Left kidney (tissue), 1 donor: ENCODE measurements at regions not wholly inside any gene's neighbourhood (a gene's known extent, or its start where the extent isn't known, plus 50 kb on each side); places are given as distances from the start of the nearest gene placed in this dataset.

Source experiments
- DNase-seq: peaks from one replicate; pipeline ENCODE4 v3.0.0-alpha.2; 2013

DNA sequence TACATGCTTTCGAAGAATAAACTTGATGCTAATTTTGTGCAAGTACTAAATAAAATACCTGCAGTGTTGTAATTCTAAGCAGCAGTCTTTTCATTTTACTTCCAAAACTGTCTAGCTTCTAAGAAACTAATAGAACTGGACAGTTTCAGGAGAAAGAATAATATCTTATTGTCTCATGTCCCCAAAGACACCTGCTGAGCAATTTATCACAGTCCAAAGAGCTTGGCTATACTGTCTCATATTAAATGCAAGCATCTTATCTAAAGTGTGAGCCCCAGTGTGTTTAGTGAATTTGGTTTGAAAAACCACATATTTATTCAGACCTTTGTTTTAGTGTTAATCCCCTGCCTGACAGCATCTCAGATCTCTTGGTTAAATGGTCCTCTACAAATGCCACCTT is 374.3 kb downstream of the TMX3 start:
- DNase-seq = no peak

DNA sequence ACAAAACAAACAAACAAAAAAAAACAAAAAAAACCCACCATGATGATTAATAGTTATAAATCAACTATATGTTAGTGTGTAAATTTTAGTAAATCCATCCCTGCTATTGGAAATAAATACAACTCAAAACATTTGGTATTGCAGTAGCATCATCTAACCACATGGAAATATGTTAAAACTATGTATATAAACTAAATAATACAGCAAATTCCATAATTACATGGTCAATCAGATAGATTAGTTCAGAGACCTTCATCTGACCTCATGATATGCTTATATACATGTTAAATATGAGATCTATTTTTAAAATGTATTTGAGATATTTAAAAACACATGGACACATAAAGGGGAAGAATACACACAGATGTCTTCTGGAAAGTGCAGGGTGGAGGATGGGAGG is 384.2 kb downstream of the TMX3 start:
- no peak for DNase-seq

DNA sequence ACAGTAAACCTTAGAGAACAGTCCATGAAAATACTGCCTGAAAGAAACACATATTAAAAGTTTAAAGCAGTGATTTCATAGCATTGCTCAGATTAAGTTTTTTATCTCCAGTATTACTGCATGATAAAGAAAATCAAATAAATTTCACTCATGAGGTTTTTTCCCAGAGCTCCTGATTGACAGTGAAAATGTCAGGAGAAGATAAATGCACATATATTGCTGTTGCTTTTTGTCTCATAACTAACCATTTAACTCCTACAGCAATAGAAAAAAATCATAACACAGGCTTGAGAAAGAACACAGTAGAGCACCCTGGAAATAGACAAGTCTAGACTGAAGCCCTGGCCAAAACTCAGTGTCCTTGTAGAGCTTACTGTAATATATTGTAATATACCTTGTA is 391.0 kb downstream of the TMX3 start:
- DNase-seq = no peak

DNA sequence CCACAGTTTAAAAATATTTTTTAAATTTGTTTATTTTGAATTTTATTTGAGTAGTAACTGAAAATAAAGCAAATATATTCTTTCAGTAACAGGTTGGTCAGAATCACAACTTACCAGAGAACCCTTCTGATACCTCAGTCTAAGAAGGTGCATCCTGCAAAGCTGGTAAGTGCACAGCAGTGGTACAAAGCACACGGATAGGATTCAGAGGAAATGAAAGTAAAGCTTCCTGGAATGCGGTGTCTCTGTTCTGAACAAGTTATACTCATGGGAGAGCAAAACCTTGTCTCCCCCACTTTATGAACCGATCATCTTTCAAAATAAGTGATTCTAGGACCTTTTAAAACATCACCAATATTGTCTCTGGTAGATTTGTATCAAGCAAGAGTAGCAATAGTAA is 398.3 kb downstream of the TMX3 start:
- no peak for DNase-seq

DNA sequence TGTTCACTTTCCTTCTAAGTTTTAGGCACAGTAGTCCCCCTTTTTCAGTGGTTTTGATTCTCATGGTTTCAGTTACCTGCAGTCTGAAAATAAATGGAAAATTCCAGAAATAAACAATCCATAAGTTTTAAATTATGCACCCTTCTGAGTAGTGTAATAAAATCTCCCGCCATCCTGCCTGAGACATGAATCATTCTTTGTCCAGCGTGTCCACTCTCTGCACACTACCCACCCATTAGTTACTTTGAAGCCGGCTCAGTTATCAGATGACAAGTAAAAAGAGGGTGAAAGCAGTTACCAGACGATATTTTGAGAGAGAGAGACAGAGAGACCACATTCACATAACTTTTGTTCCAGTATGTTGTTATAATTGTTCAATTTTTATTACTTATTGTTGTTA is 400.5 kb downstream of the TMX3 start:
- DNase-seq = peak; percentile 21

DNA sequence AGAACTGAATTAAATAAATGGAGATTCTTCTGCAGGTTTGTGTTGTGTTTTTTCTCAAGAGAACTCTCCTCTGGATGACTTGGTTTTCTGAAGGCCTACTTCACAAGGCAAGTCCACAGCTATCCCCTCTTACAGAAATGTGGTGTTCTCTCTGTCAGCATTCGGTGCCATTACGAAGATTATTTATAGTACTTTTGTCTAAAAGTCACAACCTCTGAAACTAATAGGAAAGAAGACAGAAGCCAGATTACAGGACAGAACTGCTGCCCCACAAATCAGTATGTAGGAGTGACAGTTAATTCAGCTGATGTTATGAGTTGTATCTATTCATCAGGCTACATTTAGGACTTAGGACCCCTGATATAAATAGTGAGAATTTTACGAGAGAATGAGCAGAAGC is 413.5 kb downstream of the TMX3 start:
- DNase-seq = no peak

DNA sequence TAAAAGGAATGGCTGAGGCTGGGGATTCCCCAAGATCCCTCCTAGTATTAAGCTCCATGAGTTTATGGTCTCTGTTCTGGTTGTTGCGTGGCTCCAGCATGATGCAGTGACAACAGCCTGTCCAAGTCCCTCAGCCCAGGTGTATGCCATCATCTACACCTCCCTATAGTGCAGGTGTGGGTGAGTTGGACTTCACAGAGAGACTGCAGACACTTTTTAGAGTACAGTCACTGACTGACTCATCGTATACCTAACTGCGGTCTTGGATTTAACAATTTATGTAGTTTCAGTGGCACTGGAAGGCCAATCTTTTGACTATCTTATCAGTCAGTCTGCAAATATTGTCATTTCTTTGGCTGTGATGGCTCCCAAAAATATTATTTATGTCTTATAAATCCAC is 415.0 kb downstream of the TMX3 start:
- no peak for DNase-seq

DNA sequence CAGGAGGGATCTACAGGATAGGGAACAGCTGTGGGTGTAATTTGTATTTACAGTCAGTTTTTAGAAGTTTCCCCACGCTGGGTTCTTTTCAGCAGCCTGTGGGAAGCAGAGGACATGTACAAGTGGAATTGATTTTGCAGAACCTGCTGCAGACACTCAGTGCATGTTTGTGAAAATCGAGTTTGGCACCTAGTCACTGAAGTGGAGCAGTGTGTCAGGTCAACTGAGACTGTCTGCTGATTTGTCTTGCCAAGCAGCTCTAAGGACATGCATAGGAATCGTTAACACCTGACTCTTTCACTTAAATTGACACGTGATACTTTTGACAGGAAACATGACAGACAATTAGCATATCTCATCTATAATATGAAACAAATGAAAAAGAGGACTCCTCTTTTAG is 416.6 kb downstream of the TMX3 start:
- DNase-seq = no peak

DNA sequence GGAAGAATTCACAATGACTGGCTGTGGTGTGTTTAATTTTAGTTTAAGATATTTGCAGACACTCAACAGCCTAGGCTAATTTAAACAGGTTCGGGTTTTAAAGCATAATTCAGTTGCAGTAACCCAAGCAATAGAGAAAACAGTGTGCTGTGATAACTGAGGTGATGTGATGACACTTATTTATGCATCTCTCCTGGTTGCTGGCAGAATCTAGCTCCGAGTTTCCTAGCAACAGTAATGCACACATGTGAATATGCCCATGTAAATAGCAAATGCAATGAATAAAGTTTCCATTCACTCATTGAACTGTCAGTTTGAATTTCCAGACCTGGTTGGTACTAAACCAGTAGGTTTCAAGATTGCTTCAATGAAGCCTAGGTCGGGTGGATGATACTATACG is 426.5 kb downstream of the TMX3 start:
- DNase-seq = no peak

DNA sequence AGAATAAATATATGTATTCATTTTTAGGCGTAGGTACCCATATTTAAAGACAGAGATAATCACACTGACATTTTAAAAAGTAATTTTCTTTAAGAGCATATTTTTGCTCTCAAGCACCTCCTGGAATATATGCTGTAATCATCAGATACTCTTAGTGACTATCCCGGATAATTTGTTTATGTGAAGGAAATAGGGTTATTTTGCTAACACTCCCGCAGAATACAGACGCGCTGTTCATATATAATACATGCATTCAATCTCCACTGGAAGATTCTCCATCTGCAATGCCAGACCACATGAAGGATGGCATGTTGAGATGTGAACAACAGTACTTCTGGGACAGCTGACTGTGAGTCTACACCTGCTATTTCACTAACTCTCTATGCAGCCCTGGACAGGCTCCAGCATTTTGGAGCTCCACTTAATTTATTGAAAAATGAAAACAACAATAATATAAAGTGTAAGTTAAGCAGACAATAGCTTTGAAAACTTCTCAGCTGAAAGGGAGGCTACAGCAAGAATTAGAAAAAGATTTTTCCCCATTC is 430.6 kb downstream of the TMX3 start:
- no peak for DNase-seq

DNA sequence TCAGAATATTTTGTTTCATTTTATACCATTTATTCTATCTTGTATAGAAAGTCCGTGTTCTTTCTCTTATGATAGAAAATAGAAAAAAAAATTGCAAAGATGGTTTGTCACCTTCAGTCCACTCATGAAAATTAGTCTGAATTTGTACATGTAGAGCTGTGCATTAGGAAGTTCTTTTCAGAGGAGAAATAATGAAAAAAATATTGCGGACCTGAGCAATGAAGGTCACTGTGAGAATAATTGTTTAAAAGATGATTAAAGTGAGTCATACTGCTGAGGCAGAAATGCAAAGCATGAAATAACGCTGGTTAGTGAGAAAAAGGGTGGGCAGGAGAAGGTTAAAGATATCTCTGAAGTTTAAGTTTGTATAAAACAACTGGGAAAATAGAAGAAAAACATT is 431.1 kb downstream of the TMX3 start:
- DNase-seq = no peak

DNA sequence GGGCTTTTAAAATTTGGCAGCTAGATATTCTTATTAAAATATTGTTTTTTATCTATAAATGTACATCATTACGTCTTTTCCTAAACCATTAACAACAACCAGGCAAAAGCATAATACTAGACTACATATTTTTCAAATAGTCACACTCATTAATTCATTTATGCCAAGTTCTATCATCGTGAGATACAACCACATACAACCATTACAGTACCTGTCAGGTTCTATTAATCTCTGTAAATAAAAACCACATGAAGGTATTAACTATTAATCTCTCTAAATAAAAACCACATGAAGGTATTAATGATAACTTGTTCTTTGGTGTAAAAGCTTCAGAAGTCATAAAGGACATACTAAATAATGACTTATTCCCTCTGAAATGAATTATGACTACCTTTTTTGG is 432.7 kb downstream of the TMX3 start:
- no peak for DNase-seq

DNA sequence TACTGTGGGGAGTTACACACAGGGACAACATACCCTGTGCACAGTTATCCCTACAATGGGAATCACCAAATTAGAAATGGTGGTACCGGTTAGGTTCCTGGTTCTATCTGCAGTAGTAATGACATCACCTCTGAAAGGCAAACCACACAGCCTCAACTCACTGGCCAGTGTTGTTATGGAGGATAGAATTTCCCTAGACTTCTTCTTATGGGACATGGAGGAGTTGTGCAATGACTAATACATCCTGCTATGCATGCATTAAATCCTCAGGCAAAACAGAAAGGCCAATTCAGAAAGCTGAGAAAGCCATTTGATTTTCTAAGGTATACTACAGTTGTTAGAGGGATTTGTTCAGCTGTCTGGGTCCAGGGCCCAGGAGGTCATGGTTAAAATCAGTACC is 439.3 kb downstream of the TMX3 start:
- DNase-seq = no peak

DNA sequence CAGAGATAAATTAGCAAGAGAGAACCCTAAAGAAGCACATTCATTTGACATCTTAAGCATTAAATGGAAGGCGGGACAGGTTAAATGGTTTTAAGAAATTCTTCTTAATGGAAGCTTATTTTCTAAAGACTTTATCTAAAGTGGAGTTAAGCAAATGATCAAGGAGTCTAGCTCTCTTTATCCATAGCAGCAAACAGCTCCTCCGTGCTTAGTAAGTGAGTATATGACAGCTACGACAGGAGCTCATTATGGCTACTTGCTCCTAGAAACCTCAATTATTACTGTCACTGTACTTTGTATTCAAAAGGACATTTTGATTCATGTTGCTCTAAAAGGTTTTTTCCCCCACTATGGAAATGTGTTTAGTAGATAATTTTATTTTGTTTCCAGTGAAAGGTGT is 444.9 kb downstream of the TMX3 start:
- no peak for DNase-seq

DNA sequence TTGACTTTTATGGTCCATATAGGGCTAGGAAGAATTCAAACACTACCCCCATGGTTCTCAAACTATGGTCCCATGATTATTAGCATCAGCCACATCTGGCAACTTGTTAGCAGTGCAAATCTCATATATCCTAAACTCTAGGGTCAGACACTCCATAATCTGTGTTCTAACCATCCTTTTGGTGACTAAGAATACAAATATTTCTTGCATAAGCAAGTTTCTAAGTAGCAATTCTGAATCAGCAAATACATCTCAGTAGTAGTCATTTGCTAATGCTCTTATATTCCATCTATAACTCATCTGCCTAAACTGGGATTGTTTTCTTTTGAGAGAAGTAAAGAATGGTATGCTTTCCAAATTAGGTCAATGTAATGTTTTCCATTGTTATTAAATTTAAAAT is 447.3 kb downstream of the TMX3 start:
- no peak for DNase-seq

DNA sequence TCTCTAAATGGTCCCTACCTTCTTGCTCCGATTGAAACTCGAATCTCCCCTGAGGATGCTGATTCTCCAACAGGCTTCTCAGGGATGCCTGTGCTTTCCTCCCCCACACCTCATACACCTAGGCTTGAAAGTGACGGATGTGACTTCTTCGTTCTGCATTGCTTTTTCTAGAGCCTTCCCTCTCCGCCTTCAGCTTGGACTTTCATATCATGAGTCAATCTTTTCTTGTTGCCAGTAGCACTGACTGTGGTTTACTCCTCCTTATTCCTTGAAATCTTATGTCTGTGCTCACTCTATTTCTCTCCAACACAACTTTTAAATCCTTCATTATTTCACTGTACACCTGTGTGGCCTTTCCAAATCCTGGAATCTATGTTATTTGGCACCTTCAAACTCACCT is 451.4 kb downstream of the TMX3 start:
- DNase-seq = no peak

DNA sequence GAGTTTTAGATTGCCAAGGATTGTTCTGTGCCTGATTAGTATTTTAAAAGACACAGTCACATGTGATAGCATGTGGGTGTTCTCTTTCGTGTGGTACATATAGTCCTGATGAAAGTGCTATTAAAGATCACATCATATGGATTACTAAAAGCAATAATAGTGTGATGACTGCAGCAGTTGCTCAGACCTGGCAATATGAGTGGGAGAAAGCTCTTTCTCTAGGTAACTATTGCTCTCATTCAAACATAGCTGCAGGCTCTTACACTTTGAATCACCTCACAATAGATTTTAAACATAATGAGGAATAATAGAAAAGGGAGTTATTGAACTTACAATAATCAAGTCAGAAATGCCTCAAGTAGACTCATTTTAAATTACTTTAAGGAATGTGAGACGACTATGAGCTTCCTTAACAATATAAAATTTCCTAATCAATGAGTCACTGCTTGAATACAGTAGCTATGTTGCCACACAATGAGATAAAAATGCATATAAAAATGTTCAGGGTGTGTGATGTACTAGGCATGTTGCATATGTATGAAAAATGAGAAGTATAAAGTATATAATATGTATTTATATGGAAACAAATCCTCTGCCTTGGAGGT is 452.1 kb downstream of the TMX3 start:
- DNase-seq = no peak

DNA sequence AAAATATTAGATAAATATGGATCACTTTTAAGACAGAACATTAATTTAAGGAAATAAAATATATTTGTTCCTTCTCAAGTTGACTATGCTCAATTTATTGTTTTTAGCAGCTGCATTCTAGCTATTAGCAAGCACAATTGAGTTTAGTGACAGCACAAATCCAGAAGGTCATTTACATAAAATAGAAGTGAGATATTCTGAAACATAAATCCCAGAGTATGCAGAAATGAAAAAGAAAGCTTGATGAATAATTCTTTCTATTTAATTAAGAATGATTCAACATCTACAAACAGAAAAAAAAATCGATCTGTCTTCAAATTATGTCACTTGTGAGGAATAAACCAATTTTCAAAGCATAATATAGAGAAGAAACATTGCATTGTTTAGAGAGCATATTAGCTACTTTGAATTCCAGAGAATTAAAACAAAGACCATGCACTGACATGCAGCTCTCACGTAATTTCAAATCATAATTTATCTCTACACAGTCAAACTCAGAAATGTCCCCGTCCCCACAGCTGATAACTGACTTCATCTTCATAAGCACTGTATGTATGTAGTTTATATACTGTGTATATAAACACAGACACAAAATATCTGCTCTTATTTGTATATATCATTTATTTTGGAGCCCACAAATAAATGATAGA is 458.4 kb downstream of the TMX3 start:
- DNase-seq = no peak

DNA sequence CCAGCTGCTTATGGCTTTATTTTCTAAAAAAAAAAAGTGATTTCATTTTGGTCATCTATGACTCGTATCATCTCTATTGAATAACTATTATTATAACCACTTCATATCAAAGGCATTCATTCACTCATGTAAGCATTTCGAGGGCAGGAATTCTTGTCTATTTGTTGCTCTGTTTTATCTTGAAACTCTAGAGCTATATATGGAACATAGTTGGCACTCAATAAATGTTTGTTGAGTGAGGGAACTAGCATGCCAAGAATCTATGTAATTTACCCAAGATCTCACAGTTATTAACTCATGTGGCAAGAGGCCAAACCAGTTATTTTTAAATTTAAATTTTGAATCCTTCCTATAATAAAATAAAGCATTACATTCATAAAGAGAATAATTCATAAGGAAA is 470.1 kb downstream of the TMX3 start:
- no peak for DNase-seq

DNA sequence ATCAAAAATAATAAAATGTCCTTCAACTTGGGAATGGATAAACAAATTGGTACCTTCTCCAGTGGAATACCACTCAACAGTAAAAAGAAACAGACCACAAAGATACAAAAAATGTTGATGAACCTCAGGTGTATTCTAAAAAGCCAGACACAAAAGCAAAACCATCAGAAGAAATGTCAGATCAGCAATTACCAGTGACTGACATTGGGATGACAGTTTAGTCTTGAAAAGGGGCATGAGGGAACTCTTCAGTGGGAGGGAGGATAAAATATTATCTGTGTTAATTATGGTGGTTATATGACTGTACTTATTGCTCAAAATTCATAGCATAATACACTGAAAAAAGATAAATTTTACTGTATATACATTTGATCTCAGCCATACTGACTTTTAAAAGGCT is 473.0 kb downstream of the TMX3 start:
- DNase-seq = no peak

DNA sequence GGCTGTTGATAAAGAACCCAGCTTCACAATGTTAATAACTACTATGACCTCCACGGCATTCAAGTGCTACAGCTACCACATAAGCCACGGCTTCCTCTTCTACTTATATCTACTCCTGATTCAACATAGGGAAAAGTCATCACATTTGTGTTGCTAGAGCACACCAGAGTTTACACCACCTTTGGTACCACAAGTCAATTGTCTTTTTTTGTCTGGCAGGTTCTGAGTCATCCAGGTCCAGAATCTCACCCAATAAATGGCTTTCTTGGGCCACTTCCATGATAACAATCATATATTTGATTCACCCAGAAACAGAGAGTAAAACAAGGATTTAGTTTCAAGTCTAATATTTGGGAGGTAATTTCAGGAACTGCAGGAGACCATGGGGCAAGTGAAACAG is 480.2 kb downstream of the TMX3 start:
- DNase-seq = no peak

DNA sequence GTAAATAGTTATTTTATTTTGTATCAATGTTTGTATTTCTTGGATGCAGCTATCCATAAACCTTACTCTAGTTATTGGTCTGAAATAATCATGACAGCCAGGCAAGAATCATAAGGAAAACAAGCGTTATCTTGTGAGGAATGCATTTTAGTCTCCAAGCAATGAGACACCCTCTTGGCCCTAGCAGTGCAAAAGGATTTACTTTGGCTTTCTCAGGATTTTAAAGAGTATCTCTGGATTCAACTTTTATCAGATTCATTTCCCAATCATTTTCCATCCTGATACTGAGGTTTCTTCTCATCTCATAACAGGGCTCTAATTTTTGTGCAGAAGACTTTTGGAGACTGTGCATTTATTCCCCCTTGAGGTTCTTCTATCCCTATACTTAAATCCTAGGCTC is 480.8 kb downstream of the TMX3 start:
- DNase-seq = no peak

DNA sequence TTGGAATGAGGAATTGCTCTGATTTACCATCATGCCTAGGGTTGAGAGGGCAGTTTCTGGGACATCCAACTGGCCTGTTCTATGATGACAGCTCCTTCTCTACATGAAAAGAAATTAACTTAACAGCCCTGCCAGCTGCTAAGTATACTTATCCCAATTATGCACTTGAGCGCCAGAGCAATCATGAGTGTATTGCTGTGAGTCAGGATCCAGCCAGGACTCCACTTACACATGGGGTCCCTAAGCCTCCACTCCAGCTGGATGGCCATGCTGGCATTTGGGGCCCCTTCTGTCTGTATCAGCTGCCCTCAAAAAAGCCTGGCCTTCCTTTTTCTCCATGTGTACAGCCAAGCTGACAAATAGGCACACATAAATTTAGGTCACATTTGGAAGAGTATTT is 481.9 kb downstream of the TMX3 start:
- DNase-seq = no peak

DNA sequence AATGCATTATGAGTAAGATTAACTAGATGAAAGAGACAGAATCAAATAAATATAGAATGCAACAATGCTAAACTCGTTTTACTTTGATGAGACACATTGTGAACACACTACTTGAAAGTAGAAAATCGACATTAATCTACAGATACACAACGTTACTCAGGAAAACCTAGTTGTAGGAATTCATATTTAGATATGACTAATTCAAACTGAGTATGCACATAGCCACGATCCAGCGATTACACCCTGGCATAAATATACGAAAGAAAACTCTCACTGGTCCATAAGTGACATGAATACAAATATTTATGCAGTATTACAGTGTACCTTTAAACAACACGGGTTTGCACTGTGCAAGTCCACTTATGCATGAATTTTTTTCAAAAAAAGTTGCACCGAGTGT is 485.6 kb downstream of the TMX3 start:
- DNase-seq = no peak
